NCI-H2029 (cell line): ENCODE measurements at regions not wholly inside any gene's neighbourhood (a gene's known extent, or its start where the extent isn't known, plus 50 kb on each side); places are given as distances from the start of the nearest gene placed in this dataset.

Experiments
- DNase-seq: peaks from one replicate; lab custom pipeline; 2025; lab: John Stamatoyannopoulos, UW

DNA sequence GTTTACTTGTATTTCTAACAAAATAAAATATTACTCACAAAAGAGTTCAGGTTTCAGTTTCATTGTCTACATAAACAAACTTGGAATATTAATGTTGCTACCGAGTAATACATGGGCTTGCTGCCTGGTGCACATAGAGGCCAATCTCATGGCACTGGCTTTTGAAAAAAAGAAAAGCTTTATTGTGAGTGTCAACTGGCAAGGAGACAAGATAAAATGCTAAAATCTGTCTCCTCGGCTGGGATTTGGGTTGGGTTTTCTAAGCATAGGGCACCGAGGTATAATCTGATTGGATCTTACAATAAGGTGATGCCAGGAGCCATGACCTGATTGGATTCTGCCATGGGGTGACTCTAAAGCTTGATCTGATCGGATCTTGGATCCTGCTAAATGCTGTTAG is 1519.9 kb upstream of the MIR17HG start:
- no peak for DNase-seq

DNA sequence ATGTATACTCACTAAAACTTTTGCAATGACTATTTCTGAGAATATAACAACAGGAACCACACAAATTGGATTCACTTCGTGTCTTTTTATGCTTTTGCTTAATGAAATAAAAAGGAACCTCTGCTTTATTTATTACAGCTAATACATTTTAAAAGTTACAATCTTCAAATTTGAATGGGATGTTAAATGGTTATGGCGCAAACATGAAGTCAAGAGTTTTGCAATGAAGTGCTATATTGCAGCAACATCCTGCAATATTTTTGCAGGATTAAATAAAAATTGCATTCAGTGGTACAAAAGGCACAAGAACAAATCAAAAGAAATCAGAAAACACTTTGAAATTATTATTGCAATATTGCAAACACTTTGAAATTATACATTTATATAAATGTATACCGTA is 1519.0 kb upstream of the MIR17HG start:
- no peak for DNase-seq

DNA sequence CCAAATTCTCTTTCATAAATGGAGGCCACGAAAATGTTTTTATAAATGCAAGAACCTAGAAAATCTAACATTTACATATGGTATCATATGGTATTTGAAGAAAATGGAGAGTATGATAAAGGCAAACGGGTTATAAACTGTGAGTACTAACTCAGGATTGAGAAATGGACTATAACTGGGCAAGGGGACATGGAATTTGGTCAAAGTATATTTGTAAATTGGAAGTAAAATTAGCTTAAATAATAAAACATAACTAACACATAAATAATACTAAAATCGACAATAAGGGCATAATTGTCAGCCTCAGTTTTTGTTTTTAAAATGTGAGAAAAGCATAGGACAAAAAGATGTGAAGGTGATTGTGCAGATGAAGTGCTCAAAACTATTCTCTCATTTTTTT is 1516.3 kb upstream of the MIR17HG start:
- DNase-seq, result no peak

DNA sequence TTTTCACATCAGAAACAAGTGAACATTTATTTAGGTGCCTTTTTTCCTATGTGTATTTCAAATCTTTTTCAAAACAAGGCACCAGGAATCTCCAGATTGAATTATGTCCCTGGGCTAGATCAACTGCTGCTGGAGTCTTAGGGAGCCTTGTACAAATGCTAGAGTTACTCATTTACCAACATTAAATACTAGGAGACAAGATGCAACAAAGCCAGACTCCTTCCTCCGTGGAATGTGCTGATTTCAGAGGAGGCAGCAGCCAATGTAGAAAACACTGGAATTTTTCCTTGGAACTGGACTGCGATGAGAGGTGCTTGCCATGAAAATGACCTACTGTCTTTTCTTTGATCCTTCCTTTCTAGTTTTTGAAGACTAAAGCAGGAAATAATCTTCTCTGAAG is 1514.7 kb upstream of the MIR17HG start:
- no peak for DNase-seq

DNA sequence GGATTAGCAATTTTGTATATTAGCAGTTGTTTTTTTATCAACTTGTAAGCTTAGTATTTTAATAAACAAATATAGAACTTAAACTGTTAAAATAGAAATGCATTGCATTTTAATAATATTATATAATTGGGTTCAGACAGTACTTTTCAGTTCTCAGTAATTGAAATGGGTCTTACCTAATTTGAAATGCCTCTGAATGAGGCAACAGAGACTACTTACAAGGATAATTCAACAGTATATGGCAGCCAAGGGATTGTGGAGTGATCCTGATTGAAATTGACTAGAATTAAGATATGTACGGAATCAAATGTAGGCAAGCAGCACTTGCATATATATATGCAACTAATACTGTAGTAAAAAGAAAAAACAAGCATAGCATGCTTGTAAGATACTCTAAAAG is 1503.9 kb upstream of the MIR17HG start:
- no peak for DNase-seq

DNA sequence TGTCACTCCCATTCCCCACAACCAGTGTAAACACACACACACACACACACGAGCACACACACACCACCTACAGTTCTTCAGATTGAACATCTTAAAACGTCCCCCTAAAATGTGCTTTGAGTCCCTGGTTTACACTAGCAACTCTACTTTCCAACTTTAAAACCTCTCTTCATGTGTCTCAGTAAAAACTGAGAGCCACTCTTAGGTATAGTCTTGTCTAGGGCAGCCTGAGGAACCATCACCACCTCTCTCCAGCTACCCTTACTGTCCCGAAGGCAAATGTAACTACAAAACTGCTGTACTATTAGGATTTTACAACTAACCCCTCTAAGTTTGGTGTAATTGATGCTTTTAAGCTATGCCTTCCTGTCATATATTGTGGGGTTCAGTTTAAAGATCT is 1501.6 kb upstream of the MIR17HG start:
- DNase-seq, result no peak

DNA sequence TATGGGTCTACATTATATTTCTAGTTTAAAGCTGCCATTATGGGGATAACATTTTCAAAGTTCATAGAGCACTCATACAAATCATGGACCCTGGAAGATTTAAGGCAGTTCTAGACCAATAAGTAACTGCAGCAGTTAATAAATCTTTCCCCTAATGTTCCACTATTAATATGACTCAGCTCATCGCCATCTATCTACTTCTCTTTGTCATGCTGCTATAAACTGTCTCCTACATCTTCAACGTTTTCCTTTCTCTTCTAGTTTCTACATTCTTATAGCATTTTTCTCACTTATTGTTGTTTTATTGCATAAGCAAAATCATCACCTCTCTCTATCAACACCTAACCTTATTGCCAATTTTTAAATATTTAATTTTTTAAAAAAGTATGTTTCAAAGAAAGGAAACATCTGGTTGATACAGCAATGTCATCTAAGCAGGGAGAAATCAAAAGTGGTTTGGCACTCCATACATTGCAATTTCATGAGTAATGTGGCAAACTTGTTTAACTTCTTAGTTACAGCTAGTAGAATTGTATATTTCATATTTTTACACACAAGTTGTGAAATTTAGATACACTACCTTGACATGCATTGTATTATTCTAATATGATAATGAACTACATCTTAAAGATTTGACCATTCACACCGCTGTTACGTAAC is 1500.4 kb upstream of the MIR17HG start:
- no peak for DNase-seq

DNA sequence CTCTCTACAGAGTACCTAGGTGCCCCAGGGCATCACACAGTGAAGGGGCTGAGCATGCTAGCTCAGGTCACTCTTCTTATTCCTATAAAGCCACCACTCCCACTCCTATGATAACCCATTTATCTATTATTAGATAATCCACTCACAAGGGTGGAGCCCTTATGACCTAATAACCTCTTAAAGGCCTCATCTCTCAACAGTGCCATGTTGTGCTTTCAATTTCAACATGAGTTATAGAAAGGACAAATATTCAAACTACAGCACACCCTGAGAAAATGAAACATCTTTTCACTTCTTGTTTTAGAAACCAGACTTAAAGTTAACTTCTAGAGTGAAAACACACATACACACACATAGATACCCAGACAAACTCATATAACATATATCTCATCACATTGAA is 1494.9 kb upstream of the MIR17HG start:
- no peak for DNase-seq

DNA sequence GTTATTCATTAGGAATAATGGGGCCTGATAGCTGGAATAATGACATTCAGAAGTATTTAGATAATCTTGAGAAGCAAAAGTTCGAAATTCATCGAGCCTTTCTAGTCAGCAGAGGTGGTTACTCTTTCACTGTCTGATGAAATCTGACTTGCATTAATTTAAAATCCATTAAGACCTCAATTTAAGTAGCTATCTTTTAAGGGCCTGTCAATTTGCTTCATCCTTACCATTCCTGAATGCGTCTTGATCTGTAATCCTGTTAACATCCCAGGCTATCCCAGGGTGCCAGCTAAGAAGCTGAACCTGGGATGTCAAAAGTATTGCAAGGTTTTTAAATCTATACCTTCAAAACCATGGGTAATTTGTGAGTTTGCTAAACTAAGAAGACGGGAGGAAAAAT is 1491.0 kb upstream of the MIR17HG start:
- no peak for DNase-seq

DNA sequence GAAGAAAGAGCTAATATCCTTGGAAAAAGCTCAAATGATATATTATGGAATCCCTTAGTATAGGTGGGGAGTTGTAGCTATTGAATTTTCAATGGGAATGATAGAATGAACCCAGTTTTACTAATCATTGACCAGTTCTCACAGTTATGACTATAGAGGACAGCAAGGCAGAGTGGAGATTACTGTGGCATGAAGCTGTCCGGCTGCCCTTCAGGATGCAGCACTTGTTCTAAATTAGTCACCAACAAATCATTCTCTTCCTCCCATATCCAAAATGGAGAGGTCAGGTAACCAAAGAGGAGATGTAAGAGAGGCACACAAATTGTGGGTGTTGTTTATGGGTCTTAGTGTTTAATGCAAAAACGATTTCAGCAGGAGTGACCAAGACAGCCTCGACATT is 1490.0 kb upstream of the MIR17HG start:
- no peak for DNase-seq

DNA sequence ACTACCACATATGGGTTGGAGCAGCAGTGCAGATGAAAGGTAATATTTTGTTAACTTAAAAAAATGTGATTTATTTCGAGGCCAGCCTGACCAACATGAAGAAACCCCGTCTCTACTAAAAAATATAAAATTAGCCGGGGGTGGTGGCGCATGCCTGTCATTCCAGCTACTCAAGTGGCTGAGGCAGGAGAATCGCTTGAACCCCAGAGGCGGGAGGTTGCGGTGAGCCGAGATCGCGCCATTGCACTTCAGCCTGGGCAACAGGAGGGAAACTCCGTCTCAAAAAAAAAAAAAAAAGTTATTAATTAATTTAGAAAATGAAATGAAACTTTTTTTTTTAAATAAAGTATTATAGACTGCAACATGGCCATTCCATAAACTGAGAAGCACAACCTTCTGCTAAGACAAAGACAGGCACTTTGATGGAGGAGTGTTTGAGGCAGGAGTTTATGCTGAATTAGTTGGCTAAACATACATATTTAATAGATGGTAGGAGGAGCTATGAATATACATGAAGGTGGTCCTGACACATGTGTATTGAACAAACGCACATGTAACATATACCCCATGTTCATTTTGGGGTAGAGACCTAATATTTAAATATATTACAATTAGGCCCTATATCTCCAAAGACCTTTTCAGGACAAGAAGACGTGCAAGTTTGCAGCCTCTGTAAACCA is 1485.3 kb upstream of the MIR17HG start:
- no peak for DNase-seq

DNA sequence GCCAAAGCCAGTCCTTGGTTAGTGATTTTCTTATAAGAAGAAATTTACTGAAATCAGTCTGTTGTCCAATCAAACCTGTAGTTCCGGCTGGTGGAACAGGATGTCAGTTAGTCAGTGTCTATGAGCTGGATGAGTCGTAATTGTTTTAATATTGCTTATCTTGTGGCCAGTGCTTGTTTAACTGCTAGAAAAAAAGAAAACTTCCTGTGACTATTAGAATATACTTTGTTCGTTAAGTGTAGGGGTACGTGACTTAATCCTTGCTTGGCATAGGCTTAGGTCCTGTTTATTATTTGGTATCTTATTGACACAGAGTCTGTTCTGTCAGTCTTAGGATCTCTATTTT is 1484.8 kb upstream of the MIR17HG start:
- DNase-seq, result no peak

DNA sequence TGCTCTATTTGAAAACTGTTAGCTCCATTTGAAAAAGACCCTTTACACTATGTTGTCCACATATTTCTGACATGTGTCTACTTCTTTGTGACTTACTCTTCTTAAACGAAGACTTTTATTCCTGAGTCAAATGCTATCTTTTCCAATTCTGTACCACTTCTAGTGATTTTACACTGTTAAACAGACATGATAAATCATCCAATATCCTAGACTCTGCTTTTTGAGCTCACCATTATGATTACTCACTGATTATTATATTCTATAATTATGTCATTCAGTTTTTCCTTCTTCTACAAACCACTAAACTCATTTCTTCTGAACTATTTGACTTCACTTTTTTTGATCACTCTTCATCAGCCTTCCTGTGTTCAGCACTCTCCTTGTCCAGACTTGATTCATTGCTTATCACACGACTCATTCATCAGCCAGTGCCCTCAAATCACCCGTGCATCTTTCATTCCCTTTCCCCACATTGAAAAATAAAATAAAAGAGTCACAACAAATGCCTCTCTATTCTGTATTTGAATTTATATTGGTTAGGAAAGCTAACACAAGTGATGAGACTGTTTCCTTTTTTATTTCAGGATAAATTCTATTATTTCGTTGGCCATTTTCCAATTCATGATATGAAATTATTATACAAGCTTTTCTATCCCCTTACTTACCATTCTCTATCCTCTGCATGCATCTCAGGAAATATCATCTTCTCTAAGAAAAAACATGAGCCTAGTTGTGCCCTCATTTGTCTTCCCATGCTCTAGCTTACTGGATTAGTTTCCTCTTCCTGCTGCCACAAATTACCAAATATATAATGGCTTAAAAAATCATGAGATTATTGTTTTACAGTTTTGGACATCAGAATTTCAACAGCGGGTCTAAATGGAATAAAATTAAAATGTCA is 1482.1 kb upstream of the MIR17HG start:
- DNase-seq, result no peak

DNA sequence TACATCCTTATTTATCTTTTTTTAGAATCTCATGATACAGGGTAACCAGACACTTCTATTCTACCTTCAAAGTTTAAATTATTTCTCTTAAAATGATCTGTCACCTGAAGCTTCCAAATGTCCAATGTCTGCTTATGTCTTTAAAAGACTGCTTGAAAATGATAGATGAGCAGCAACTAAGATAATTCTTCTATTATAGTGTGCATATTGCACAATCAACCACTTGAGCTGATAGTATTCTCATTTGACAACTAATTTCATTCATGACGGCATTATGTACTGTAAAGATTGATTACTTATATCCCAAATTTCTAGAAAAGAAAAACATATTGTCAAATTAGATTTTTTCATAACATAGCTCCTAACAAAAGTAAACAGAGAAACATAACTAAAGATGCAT is 1478.2 kb upstream of the MIR17HG start:
- no peak for DNase-seq

DNA sequence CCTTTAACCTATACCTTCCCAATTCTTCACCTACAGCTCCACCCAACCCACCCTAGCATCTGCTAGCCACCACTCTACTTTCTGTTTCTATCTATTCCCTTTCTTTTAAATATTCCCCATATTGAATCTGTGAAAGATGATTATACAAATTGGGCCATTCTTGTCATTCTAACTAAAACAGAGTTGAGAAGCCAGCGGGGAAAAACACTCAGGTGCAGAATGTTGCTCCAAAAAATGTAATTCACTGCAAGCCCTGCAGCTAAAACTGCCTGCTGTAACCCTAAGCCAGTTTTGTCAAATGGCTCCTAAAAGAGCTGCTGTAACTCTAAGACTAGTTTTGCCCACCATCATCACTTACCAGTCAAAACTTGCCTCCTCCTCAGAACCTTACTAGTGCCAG is 1468.6 kb upstream of the MIR17HG start:
- no peak for DNase-seq

DNA sequence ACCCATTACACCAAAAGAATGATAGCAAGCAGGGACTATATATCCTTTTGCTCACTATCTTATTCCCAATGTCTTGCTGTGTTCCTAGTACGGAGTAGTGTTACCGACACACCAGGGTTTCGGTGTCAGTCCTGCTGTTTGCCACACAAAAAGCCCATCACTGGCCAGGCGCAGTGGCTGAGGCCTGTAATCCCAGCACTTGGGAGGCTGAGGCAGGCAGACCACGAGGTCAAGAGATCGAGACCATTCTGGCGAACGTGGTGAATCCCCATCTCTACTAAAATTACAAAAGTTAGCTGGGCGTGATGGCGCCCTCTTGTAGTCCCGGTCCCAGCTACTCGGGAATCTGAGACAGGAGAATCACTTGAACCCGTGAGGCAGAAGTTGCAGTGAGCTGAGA is 1467.3 kb upstream of the MIR17HG start:
- DNase-seq, result no peak

DNA sequence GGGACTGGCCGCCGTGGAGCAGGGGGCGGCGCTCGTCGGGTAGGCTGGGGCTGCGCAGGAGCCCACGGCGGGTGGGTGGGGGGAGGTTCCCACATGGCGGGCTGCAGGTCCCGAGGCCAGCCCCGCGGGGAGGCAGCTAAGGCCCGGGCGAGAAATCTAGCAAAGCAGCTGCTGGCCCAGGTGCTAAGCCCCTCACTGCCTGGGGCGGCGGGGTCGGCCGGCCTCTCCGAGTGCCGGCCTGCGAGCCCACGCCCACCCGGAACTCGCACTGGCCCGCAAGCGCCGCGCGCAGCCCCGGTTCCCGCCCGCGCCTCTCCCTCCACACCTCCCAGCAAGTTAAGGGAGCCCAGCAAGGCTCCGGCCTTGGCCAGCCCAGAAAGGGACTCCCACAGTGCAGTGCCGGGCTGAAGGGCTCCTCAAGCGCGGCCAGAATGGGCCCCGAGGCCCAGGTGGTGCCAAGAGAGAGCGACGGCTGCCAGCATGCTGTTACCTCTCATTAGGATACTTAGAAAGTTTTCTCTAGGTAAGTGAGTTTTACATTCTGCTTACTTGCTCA is 1463.5 kb upstream of the MIR17HG start:
- DNase-seq, result no peak

DNA sequence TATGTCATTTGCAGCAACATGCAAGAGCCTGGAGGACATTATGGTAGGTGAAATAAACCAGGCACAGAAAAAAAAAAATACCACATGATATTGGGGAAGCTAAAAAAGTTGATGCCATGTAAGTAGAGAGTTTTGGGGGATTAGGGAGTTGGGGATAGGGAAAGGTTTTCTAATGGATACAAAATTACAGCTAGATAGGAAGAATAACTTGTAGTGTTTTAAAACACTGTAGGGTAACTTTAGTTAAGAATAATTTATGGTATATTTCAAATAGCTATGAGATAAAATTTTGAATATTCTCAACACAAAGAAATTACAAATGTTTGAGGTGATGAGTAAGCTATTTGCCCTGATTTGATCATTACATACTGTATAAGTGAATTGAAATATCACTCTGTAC is 1456.7 kb upstream of the MIR17HG start:
- no peak for DNase-seq

DNA sequence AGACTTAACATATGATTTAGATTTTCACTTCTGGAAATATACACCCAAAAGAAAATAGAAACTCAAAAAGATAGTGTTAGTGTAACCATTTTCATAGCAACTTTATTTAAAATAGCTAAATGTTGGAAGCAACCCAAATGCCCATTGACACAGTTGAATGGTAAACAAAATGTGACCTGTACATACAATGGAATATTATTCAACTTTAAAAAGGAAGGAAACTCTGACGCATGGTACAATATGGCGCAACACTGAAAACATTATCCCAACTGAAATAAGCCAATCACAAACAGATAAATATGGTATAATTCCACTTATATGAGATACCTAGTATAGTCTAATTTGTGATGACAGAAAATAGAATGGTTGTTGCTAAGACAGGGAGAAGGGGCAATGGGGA is 1456.1 kb upstream of the MIR17HG start:
- DNase-seq, result no peak

DNA sequence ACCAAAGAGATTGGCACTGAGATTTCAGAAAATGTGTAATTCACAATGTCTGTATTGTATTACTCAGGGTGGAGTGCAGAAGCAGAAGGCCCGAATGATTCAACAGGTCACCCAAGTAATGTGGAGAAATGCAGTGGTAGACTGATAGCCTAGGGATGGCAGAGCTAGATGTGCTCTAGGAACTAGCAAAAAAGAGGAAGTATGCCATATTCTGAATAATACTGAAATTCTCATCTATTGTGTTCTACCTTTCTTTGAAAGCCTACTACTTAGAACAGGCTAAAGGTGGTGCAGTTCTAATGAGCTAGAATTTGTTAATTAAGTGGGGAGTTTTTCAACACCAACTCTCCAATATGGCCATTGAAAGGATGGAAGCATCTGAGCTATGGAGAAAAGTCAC is 1449.8 kb upstream of the MIR17HG start:
- no peak for DNase-seq

DNA sequence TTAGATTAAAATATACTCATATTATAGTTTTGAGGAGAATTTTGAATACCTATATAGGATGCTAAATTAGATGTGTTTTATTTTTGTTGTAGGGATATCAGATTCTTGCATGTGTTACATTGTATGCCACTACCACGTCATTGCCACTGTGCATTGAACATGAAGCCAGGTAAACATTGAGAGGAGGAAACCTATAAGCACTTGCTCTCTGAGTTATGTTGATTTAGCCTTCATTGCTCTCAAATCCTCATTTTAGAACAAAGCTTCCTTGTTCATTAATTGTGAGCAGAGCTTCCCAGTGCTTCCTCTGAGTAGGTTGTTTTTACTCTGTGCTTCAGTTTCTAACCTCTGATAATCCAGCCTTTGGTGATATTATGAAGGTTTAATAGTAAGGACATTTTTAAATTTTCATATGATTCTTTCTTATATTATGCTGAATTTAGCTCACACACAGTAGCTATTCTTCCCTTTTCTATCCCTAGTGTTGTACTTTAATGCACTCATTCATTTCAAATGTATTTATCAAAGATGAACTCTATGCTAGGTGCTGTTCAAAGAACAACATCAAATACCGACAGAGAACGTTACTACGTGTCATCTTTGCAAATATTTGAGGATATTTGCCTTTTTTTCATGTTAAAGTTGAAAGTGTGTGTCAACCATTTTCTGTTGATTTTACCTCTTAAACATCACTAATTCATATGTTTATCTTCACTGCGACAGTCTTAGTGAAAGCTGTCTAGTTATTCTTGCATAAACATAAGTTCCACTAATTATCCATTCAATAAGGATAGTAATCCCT is 1448.0 kb upstream of the MIR17HG start:
- DNase-seq, result no peak

DNA sequence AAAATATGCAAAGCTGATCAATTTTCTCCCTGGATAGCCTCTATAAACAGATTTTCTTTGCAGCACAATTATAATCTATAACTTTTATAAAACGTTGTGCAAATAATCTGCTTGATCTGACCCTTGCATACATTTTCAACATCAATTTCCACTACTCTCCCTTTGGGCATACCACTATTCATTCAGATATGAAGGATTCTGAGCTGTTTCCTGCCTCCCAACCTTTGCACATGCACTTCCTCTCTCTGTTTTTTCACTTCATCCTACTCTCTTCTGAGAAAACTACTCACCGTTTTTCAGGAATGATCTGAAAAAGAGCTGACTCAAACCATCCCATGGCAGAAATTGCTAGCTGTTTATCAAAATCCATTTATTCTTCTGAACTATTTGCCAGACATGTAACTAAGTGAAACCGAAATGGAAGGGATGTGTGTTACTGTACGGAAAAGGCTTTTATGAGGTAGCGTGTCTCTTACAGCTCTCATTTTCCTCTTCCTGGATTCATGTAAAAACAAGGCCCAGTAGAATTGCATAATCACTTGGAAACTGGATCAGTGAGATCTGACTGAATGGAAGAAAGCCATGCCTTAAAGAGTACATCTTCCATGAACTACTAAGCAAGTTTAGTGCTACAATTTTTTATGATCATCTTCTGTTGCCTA is 1447.3 kb upstream of the MIR17HG start:
- no peak for DNase-seq
